EH (cell line): ENCODE measurements at regions not wholly inside any gene's neighbourhood (a gene's known extent, or its start where the extent isn't known, plus 50 kb on each side); places are given as distances from the start of the nearest gene placed in this dataset.

ENCODE experiments used
- DNase-seq: peaks from one replicate; pipeline ENCODE4 v3.0.0-alpha.2; 2015; ENCODE audit warnings: low read depth

DNA sequence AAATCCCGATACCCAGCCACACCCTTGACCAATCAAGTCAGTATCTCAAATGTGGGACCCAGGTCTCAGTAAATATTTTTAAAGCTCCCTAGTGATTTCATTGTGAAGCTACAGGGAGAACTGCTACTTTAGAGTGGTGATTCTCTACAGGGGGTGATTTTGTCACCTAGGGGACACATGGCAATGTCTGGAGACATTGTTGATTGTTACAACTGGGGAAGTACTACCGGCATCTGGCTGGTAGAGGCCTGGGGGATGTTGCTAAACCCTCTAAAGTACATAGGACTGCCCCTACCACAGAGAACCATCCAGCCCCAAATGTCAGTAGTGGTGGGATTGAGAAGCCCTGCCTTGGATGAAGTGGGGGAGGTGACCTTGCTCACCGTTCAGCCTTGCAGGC is 152.9 kb downstream of the RPS24 start:
- no peak for DNase-seq

DNA sequence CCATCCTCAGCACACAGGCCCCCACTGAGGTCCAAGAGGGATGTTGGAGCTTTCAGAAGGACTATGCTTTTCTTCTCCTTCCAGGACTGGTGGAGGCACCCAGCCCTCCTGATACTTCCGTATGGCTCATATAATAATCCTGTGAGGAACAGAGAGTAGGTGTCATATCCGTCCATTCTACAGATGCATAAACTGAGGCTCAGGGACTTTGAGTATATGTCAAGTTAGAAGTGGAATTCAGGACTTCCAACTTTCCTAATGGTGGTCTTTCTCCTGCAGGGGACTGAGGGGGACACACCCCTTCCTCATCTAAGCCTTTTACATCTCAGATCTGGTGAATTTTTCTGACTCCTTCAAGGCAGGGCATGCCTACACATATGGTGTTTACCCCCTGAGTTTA is 153.7 kb downstream of the RPS24 start:
- no peak for DNase-seq

DNA sequence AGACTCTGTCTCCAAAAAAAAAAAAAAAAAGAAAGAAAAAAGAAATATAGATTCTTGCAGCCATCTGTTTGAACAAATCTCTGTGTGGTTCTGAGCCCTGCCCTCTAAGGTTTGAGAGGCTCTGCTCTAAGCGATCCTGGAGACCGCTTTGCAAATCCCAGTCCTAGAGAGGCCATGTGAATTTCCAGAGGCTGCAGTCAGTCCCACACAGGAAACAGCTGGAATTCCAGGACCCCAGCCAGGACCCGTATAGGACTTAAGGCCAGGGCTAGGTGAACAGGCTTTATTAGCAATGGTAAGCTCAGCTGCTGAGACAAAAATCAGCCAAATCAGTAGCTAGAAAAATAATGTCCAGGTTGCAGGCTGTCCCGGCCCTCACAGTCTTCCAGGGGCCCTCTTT is 154.8 kb downstream of the RPS24 start:
- no peak for DNase-seq

DNA sequence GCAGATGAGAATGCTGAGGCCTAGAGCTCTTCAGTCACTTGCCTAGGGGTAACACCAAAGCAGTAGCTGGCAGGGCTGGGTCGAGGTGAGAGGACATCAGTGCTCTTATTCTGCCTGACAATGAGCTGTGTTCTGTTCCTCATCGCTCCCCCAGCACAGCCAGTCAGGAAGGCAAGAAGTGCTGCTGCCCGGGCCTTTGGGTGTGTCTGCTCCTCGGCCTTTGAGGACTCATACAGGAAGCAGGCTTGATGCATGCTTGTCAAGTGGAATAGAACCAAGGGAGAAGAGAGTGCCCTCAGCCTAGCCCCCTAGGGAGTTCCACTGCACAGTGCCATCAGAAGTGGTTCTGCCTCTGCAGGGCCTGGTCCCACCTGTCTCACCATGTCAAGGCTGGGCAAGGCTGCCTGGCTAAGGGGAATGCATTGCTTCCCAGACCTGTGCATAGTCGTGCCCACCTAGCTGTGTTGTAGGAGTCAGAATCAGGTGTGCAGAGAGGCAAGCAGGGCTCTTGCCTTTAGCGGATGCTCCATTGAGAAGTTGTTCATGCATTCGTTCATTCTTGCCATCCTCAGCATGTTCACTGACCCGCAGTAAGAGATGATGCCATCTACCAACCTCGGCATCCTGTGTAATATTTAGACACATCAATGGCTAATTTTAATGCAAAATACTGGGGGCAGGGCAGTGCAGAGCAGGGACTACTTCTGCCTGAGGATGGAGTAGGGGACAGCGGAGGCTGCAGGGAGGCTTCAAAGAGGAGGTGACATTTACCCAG is 156.6 kb downstream of the RPS24 start:
- no peak for DNase-seq

DNA sequence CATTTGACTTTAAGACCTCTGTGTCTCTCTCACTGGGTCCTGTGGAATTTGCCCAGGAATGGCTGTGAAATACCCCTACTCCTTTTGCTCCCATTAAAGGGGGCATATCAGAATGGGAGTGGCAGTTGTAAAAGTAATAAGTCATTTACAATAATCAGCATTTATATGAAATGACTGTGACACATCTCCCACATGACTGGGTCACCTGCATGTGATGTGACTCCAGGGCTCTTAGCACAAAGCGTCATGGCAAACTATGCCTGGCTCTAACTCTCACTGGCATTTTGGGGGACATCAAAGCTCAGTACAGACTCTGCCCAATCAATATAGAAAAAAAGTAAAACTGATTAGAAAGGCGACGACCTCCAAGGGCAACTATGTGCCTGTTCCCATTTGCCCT is 157.6 kb downstream of the RPS24 start:
- no peak for DNase-seq

DNA sequence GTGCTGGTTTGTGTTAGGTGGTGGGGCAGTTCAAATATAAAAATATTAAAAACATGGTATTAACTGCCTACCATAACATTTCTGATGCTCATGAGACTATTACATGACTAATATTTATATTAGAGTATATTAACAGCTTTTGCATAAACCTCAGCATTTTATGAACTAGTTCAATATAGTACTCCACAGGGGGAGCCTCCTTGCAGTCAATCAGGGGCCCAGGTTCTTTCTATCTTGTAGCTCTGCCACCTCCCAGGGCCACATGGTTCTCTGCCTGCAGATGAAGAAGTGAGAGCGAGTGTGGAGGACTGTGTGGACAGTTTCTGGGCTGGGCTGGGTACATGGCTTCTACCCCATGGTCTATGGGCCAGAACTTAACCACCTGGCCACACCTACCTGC is 159.5 kb downstream of the RPS24 start:
- no peak for DNase-seq

DNA sequence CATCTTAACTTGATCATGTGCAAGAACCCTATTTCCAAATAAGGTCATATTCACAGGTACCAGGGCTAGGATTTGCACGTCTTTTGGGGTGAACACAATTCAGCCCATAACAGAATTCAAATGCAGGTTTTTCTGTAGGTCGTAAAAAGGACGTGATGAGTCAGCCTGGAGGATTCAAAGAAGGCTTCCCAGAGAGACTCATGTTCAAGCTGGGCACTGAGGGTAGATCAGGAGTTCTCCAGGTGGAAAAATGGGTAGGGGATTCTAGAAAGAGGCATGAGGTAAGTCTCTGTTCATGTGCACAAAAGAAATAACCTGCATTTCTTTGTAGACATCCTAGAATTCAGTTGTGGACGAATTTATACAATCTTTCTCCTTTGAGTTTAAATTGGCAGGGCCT is 160.4 kb downstream of the RPS24 start:
- peak; percentile 44 for DNase-seq

DNA sequence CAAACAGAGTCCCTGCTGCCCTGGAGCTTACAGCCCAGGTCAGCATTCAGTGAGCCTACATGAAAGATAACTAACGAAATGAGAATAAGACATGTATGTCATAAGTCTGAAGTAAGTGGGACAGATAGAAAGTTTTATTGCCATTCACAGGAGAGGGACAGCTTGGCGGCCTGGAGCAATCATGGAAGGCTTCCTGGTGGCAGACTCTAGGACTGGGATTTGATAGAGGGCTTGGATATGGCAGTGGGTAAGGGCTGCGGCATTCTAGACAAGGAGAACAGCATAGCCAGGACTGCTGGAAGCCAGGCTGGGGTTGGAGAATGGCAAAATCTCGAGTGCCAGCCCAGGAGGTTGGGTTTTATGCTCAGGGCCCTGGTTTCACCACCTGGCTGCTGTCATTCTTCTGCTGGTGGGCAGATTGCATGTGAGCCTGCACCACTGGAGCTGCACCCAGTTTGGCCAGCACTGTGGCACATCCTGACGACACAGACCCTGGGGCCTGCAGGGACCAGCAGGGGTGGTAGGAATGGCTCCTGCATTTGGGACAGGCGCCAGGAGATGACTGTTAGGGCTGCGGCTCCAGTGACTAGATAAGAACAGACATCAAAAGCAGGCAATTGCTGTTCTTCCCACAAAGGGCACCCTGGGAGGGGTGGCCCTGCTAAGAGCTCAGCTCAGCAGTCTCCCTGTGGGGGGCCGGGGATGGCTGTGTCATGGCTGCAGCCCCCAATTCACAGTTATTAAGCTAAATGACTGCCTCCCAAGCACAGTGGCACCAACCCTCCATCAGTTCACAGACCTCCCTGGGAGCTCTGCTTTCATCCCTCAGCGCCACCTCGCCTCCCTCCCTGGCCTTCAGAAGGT is 161.1 kb downstream of the RPS24 start:
- peak; percentile 66 for DNase-seq

DNA sequence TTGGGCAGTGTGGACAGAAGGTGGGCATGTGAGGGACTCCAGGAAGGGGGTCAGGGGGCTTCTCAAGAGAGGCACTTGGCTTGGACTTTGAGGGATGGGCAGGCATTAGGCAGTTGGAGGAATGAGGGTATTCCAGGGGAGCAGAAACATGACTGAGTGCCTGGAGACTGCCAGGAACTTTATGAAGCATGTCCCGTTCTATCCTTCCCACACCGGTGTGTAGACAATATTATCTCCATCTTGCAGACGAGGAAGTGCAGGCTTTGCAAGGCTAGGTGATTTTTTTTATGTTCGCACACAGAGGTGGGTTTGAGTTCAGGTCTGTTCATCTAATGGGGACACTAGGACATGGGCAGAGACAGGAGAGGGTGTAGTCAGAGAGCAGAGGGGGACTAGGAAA is 162.7 kb downstream of the RPS24 start:
- DNase-seq, result no peak

DNA sequence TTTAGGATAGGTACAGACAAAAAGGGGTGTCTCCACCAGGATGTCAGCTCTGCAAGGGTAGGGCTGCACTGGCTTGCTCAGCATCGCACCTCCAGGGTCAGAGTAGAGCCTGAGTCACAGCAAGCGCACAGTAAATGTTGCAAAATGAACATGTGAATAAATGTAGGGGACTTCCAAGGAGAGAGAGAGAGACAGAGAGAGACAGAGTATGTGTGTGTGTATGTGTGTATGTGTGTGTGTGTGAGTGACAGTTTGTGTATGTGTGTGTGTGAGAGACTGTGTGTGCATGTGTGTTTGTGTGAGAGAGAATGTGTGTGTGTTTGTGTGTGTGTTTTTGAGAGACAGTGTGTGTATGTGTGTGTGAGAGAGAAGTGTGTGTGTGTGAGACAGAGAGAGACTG is 163.3 kb downstream of the RPS24 start:
- DNase-seq, result peak; percentile 73

DNA sequence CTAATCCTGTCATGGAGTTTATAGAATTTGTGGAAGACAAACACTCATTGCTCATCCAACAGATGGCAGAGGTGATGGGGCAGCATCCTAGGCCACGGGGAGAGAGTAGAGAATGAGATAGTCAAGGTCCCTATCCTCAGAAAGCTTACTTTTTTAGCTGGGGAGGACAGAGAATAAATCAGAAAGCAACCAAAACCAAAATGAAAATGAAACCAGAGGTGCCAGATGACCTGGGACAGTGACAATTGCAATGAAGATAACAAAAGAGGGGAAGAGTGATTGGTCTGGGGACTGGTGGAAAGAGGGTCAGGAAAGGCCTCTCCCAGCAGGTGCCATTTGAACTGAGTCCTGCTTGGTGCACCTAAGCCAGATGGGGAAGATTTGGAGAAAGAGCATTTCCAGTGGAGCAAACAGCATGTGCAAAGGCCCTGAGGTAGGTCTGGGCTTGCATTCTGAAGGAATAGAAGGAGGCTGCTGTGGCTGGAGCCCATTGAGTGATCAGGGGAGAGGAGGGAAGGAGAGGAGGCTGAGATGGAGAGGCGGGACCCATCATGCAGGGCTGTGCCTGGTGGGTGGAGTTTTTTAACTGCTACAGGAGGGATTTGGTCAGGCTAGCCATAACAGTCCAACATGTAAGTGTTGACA is 164.1 kb downstream of the RPS24 start:
- DNase-seq, result no peak

DNA sequence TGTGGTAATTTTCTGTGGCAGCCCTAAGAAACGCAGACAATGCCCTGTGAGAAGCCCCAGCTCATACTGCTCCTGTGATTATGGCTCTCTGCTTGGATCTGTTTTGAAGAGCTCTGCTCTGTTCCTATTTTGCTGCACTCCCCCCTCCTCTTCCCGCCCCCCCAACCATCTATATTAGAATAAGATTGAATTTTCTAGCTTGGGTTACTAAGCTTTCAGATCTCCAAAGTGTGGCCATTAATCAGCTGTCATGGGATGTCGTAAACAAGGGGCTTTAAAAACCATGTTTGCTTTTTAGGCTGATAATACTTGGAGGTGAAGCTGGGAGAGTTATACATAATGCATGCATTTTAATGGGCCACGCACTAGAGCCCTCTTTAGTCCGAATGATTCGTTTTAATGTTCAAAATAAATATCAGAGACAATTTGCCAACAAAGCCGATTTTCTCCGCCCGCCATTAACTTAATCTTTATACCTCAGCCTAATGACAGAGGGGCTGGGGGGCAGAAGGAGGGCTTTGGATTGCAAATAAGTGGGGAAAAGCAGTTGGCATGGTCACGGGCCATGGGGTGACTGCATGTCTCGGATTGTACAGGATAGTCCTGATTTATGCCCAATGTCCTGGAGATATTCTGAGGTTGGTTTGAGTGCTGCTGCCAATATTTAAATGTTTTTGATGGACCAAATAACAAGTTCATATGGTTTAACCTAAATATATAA is 165.5 kb downstream of the RPS24 start:
- DNase-seq, result no peak

DNA sequence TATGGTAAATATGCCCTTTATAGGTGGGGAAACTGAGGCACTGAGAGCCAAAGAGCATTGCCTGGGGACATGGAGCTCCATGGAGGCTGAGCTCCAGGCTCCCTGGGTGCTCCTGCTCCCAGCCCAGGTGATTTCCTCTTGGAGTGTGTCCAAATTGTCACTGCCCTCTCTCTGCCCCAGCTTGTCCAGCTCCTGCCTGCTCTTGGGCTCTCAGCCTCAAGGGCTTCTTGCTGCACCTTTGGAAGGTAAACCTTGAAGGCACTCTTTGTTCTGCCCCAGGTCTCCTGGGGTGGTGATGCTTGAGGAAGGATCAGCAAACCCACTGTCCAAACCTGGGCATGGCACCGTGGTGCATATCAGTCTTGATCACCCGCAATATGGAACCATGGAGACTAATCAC is 166.1 kb downstream of the RPS24 start:
- DNase-seq, result no peak

DNA sequence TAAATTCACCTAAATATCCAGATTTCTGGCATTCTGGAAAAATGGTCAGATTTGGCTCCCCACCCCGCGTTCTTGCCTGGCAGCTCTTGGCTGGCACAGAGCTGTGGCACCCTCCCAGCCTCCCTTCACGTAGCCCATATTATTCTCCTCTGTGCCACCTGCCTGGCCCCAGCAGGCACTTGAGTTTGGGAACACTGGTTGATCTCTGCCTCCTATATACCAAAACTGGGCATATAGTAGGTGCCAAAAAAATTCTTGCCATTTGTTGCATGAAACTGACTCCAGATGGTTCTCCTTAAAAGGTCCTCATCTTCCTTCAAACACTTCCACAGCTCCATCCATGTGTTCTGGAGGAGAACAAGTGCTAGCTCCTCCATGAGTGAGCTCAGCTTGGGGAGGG is 167.0 kb downstream of the RPS24 start:
- no peak for DNase-seq

DNA sequence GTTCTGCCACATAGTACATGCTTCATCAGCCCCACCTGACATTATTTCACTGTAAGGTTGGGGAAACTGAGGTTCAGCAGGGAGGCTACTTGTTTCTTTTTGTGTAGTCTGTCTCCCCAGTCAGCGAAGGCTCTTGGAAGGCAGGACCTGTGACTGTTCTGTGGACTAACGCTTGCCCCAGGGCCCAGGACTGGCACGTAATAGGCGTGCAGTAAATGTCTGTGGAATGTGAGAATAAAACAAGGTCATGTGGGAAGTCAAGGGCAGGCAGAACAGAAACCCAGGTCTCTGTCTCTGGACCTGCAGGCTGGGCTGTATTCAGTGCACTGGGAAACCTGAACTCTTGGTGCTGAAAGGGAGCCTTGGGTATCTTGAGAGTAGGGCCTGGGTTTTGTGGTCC is 168.7 kb downstream of the RPS24 start:
- DNase-seq, result peak; percentile 70

DNA sequence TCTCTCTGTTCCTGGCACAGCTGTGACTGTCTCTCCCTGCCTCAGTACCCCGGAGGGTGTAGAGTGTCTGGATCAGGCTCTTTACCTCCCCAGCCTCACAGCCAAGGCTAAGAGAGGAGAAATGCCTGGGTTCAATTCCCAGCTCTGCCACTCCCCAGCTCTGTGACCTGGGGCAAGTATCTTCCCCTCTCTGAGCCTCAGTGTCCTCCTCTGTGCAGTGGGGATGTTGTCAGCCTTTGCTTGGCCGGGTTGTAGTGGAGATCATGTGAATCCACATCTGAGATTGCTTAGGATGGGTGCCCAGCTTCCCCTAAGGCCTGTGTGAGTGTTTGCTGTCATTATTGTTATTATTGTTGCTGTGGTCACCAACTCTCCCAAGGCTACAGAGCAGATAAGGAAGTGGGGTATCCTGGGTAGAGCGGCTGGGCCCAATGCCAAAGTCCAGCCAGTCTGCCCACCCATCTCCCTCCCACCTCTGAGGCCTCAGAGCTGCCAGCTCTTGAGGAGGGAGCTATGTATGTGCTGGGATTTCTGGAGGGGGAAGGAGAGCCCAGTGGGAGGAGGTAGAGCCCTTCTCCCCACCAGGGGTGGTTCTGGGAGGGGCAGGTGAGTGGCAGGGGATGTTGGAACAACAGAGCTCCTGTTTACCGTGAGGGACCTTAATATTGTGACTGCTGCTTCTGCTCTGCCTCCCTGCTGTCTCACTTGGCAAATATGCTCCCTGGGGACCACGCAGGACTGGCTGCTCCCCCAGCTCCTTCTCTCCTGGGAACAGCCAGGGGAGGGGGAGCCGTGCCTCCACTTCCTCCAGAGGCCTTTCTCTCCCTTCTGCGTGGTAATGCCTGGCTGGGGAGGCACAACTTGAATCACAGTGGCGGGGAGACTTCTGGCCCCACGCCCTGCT is 170.5 kb downstream of the RPS24 start:
- peak; percentile 49 for DNase-seq

DNA sequence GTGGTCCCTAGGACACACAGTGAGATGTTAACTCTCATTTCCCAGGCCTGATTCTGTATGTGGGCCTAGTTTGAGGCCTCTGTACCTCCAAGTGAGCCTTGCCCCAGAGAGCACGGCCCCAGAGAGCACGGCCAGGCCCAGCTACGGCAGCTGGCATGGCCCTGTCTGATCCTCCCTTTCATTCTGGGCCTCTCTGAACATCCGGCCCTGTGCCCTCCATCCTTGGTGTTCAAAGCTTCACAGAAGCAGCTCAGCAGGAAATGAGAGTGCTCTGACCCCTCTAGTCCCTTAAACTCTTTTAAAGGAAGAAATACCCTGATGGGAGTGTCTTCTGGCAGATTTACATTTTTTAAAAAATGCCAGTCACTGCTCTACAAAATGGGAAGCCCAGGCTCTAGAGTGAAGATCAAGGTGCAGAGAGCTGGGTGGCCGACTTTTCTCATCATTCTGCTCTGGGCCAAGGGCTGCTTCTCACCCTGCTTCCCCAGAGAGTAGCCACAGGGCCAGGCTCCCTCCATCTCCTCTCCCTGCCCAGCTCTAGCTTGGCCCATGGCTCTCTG is 171.9 kb downstream of the RPS24 start:
- no peak for DNase-seq

DNA sequence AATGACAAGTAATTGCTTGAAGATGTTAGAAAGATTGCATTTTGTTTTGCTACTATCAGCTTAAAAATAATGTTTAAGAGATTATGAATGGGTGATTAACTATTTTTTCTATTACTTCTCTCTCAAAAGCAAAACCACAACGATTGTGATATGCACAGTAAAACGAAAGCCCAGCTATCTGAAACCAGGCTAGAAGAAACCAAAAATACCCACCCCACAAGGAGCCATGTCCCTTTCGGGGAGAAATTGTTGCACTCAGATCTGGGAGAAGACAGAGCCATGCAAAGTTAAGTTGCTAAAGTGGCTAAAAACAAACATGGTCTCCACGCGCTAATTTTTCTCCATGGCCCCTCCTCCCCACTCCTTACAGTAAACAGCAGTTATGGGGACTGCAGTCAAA is 173.6 kb downstream of the RPS24 start:
- DNase-seq, result peak; percentile 19

DNA sequence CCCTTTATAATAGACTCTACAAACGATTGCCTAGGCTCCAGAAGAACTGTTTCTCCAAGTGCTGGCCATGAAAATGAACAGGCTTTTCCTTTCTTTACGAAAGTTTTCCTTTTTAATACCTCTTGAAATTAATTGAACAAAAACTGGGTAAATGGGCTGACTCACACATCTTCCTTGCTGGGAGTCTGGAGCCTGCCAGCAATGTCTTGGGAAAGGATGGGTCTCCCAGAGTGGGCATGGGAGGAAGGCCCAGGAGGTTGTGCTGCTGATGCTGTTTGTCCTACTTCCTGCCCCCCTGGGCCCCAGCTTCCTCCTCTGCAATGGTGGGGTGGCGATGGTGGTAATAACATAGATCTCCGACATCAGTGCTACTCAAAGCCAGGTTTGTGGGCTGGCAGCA is 174.1 kb downstream of the RPS24 start:
- peak; percentile 38 for DNase-seq

DNA sequence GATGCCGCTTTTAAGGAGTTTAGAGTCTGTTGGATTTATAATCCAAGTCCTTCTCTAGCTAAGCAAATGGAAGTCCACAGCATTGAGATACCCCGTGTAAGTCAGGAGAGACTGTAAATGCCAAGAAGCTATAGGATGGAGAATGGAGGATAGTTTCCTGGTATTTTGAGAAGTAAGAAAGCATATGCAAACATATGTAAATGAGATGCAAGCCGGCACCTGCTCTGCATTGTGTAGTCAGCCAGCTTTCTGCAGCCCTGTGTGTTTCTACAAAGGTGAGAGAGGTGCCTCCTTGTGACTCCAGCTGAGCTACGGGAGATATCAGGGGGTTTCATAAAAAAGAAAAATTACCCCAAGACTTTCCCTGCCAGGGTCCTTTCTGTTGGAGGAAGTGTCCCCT is 176.3 kb downstream of the RPS24 start:
- no peak for DNase-seq

DNA sequence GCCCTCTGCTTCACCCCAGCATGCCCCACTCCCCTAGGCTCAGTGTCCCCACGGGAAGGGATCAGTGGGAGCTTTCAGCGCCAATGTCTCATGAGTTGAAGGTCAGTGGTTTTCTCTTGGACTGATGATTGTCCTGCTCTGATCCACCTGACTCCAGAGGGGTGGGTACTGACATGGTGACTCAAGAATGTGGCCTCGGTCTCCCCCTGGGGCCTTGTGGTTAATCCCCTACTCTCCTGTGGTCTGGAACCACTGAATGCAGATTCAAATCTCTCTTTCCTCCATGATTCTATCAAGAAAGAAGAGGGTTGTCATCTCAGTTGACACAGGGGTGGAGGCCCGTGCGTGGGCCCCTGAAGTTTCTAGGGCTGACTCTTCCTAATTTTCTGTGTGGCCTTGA is 176.9 kb downstream of the RPS24 start:
- DNase-seq, result no peak
